Cardiac septum (tissue), 1 donor: ENCODE measurements at regions not wholly inside any gene's neighbourhood (a gene's known extent, or its start where the extent isn't known, plus 50 kb on each side); places are given as distances from the start of the nearest gene placed in this dataset.
"Not testable (repeated sequence)": the region's sequence is repeated elsewhere in the genome, so short reads cannot be mapped to it uniquely, and the experiment has no call there.

Experiments used
- DNase-seq: peaks from one replicate; pipeline ENCODE4 v3.0.0-alpha.2; 2020; ENCODE audit warnings: low spot score
- intact Hi-C: fragments of 100-400 bp; cut with DNase I; formaldehyde crosslinking; loops from one replicate; pipeline ENCODE4 v1.14.0; 2022
- donor health status: DM: no; HTN: no; CAD: no.

DNA sequence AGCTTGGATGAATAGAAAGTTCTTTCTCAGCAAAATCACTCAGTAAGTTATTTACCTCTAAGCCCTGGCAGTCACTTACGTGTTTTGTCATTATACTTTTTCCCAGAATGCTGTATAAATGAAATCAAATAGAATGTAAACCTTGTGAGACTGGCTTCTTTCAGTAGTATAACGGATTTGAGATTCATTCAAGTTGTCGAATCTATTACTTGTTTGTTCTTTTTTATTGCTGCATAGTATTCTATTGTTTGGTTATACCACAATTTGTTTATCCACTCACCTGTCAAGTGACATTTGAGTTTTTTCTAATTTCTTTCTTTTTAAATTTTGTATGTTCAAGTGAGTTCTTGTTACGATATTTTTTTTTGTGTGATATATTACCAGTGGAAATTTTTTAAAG lies 381.6 kb downstream of the EDEM1 start:
- no peak for DNase-seq
- intact Hi-C loops, result no loop called here

- no peak for DNase-seq
- intact Hi-C loops, result no loop called here
Observed at GRCh38 chr3:5572168-5572567, 384.7 kb downstream of the EDEM1 start.

- intact Hi-C loops, result no loop called here
- no peak for DNase-seq
Observed at GRCh38 chr3:5576277-5577011, 388.9 kb downstream of the EDEM1 start.

DNA sequence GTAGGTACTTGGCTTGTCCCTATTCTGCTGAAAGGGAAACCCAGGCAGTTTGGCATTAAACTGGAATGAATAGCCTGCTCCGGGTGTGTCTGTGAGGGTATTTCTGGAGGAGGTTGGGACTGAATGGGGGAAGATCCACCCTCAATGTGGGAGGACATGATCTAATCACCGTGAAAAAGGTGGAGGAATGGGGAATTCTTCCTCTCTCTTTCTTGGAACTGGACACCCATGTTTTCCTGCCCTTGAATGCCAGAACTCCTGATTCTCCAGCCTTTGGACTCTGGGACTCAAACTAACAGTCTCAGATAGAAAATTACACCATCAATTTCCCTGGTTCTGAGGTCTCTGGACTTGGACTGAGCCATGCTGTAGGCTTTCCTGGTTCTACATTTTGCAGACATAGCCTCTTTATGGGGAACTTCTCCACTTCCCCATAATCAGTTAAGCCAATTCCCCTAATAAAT lies 391.7 kb downstream of the EDEM1 start:
- intact Hi-C loops, result no loop called here
- no peak for DNase-seq

DNA sequence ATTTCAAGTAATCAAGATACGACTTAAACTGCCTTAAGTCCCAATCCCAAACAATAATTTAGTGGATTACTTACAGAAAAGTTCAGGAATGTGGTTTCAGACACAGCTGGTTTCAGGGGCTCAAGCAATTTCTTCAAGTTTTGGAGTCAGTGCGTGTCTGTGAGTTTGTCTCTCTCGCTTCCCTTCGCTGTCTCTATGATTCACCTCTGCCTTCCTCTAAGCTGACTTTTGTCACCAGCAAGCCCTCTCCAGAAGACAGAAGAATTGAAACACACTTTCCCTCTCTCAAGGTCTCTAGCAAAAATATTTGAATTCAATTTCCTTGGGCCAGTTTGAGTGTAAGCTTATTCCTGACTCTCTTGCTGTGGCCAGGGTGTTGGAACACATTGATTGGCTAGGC lies 392.4 kb downstream of the EDEM1 start:
- DNase-seq, result no peak
- intact Hi-C loops, result no loop called here

DNA sequence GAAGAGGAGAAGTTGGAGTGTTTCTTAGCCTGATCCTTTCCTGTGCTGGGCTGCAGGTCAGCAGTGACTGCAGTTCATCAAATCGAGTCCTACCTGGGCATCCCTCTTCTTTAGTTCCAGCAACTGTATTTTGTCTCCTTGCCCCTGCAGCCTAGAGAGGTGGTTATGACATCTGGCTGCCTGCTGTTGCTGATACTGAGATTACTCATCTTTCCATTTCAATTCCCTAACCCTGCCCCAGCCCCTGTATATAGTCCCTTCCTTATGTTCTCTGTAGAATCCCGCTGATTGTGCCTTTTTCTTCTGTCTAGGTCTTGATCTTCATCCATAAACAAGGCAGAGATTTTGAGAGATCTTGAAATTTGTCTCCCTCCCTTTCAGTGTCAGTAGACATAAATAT lies 393.3 kb downstream of the EDEM1 start:
- DNase-seq, result no peak
- intact Hi-C loops, result no loop called here

DNA sequence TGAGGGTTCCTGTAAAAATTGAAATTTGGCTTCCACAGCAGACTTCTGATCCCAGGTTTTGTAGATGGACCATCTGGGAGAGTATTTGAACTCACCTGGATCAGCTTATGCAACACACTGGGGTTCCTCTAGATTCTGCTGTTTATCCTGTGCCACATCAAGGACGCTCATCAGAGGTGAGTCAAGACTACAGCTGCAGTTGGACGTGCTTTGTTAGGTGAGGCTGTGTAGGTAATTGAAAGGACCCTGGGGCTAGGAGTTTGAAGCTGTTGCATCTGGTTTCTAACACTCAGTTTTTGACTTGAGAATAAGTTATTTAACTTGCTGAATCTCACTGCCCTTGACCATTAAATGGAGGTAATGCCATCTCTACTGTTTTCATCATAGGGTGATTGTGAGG lies 394.2 kb downstream of the EDEM1 start:
- no peak for DNase-seq
- intact Hi-C loops, result no loop called here

DNA sequence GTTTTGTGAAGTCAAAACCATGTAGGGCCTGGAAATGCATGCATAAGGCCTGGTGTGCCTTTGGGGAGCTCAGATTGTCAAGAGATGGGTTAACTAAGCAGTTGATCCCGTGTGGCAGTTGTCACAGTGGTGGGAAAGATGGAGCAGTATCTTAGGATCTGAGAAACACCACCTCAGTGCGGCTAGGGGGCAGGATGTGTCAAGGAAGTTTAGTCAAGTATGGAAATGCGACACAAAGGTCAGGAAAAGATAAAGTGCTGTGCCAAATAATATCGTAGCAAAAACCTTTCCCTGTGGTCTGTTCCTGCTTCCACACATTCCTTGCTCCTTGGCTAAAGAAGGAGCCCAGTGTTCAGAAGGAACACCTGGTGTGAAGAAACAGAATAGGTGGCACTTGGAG lies 396.4 kb downstream of the EDEM1 start:
- DNase-seq, result no peak
- intact Hi-C loops, result no loop called here

GRCh38 chr3:5585085-5585484 lies 397.6 kb downstream of the EDEM1 start:
- intact Hi-C loops, result no loop called here
- no peak for DNase-seq

DNA sequence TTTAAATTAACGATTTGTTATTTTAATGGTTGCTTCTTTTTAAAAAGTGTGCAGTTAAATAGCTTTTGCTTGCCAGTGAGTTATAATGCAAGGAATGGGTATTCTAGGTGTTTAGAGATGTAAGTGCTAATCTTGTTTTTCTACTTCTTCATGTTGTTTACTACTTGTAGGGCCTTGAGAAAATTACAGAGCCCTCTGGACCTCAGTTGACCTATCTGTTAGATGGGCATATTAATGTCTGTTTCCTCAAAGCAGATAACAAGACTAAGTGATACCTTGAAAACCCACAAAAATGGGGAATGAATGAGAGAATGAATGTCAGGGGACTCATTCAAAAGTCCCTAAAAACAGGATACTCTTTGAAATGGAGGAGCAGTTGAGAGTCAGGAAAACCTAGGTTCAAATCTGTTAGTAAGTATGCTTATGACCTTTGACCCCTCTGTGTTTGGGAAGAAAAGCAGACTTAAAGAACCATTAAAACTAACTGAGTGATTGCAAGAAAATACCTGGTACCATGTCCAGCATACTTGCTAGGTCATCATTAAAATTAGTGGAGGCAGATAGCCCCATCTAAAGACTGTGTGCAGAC lies 419.5 kb downstream of the EDEM1 start:
- intact Hi-C loops, result no loop called here

DNA sequence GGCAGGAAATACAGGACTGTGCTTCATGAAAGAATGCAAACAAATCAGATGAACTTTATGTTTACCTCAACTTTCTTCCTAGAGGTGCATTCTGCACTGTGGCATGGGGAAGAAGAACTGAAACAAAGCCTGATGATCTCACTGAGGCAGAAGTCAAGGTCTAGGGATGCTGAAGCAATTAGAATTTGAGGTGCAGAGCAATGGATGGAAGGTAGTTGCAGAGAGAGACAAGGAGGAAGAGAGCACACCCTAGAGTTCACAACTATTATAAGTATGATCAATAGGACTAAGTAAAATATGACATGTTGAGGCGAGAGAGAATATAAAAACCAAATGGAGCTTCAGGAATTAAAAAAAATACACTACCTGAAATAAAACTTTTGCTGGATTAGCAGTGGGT lies 420.1 kb downstream of the EDEM1 start:
- no peak for DNase-seq
- intact Hi-C loops, result no loop called here

More for the DNA sequence above, 419.5 kb downstream of the EDEM1 start:
- DNase-seq, result no peak

- intact Hi-C loops, DNase-seq: not testable (repeated sequence)
Observed at GRCh38 chr3:5608971-5609370, 421.5 kb downstream of the EDEM1 start.

GRCh38 chr3:5613599-5613998 lies 426.1 kb downstream of the EDEM1 start:
- no peak for DNase-seq
- intact Hi-C loops, result no loop called here

GRCh38 chr3:5616873-5617272 lies 429.4 kb downstream of the EDEM1 start:
- DNase-seq, result no peak
- intact Hi-C loops, result no loop called here

DNA sequence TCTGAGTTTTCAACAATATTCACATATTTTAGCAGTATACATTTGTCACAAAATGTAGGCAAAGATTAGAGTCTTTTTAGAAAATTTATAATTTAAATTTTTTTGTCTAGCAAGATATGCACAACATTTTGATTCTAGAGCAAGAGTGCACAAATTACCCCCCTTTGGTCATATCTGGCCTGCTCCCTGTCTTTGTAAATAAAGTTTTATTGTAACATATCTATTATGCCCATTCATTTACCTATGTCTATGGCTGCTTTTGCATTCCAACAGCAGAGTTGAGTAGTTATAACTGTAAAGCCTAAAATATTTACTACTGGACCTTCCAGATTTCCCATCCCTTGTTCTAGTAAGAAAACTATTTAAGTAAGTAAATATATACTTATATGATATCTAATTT lies 430.7 kb downstream of the EDEM1 start:
- intact Hi-C loops, result no loop called here
- DNase-seq, result no peak

- intact Hi-C loops, result no loop called here
- DNase-seq, result no peak
Observed at GRCh38 chr3:5630406-5630805, 442.9 kb downstream of the EDEM1 start.

DNA sequence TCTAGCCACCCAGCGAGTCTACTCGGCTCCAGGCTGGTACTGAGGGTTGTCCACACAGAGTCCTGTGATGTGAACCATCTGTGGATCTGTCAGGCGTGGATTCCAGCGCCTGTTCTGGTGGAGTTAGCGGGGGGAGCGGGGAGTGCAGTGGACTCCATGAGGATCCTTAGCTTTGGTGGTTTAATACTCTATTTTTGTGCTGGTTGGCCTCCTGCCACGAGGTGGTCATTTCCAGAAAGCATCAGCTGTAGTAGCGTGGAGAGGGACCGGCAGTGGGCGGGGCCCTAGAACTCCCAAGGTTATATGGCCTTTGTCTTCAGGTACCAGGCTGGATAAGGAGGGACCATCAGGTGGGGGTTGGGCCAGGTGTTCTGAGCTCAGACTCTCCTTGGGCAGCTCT lies 446.5 kb downstream of the EDEM1 start:
- no peak for DNase-seq
- intact Hi-C loops, result no loop called here

DNA sequence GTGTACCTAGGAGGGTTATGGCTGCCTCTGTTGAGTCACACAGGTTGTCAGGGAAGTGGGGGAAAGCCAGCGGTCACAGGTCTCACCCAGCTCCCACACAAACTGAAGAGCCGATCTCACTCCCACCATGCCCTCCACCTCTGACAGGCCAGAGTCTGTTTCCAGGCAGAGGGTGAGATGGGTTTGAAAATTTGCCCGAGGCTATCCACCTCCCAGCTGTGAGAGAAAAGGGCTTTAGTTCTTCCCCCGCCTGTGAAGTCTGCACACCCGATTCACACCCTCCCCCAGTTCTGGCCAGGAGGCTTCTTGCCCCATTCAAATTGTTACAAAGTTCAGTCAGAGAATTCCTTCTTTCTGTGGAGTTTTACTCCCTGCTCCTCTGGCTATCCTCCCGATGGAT lies 446.9 kb downstream of the EDEM1 start:
- intact Hi-C loops, result no loop called here
- DNase-seq, result no peak

DNA sequence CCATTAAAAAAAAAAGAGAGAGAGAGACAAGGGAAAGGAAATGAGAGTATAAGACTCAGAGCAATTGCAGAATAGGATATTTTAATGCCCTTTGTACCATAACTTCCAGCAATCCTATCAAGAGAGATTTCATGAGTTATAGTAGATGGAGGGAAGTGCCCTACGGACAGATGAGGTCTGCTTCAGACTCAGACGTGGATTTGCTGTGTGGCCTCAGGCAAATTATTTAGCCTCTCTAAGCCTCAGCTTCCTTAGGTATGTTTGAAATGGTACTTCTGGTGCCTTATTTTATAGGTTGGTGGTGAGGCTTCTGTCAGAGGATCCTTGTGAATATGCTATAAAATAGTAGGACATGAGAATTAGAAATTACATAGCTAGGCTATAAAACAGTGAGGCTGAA lies 448.2 kb downstream of the EDEM1 start:
- intact Hi-C loops, result no loop called here
- DNase-seq, result no peak

- DNase-seq, result no peak
- intact Hi-C loops, result no loop called here
Observed at GRCh38 chr3:5638550-5638949, 451.0 kb downstream of the EDEM1 start.

GRCh38 chr3:5644773-5645670 lies 457.5 kb downstream of the EDEM1 start:
- no peak for DNase-seq
- intact Hi-C loops, result no loop called here
